Breast epithelium (tissue), 3 donors: ENCODE measurements at regions not wholly inside any gene's neighbourhood (a gene's known extent, or its start where the extent isn't known, plus 50 kb on each side); places are given as distances from the start of the nearest gene placed in this dataset.

ENCODE experiments used
- CTCF ChIP-seq, 3 donors: fragments of 450-650 bp; IDR thresholded peaks; one replicate each; pipeline ENCODE4 v1.5.1; 2016 to 2017; ENCODE audit warnings: antibody characterized with exemption in 3 of 3, mild to moderate bottlenecking in 3 of 3, moderate library complexity in 3 of 3
- POLR2A ChIP-seq: fragments of 450-650 bp; IDR thresholded peaks from one replicate; pipeline ENCODE4 v1.6.1; 2016; ENCODE audit warnings: antibody characterized with exemption, mild to moderate bottlenecking, moderate library complexity
- POLR2AphosphoS5 ChIP-seq, 3 donors: sonication (generic); formaldehyde crosslinking; IDR thresholded peaks; one replicate each; pipeline ENCODE4 v1.6.1; 2017; ENCODE audit warnings: antibody characterized with exemption in 3 of 3

- TF ChIP-seq CTCF (IDR thresholded peaks at IDR 0.05) (no peak), POLR2AphosphoS5 (IDR thresholded peaks at IDR 0.05) (no peak), POLR2A (no peak)
Observed at GRCh38 chr14:32021341-32021740, 55.8 kb upstream of the ARHGAP5 start.
